ENCODE measurements at regions not wholly inside any gene's neighbourhood (a gene's known extent, or its start where the extent isn't known, plus 50 kb on each side); places are given as distances from the start of the nearest gene placed in this dataset.
"Not testable (repeated sequence)": the region's sequence is repeated elsewhere in the genome, so short reads cannot be mapped to it uniquely, and the experiment has no call there.

DNA sequence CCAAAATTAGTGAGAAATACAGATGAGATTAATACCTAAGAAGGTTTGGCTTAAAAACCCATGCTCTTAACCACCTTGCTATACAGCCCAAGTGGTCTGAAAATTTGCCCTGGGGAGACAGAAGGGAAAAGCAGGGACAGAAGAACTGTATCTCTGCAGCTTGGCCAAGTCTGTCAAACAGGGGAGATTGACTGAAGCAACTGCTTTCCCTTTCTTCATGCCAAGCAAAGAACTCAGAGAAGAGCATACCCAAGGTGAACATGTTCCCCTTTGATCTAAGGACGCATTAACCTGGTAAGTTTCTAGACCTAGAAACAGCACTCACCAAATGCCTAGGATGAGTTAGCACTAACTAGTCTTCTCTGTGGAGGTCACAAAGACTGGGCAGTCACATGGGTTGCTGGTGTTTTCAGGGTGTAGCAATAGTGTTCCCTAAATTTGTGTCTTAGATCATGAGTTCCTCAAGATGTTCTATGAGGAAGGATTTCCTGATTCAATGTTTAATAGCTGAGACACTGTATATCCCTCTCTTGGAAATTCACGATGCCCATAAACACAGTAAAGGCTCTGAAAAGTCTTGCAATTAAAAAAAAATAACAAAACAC lies 75.6 kb upstream of the GRAMD1B start:
- DNase-seq (ENCODE audit: low read depth) = no peak
- no peak overlapping the region for H3K4me3 ChIP-seq (ENCODE audit: low read depth, low read length)
- TF ChIP-seq, protein P1, sequence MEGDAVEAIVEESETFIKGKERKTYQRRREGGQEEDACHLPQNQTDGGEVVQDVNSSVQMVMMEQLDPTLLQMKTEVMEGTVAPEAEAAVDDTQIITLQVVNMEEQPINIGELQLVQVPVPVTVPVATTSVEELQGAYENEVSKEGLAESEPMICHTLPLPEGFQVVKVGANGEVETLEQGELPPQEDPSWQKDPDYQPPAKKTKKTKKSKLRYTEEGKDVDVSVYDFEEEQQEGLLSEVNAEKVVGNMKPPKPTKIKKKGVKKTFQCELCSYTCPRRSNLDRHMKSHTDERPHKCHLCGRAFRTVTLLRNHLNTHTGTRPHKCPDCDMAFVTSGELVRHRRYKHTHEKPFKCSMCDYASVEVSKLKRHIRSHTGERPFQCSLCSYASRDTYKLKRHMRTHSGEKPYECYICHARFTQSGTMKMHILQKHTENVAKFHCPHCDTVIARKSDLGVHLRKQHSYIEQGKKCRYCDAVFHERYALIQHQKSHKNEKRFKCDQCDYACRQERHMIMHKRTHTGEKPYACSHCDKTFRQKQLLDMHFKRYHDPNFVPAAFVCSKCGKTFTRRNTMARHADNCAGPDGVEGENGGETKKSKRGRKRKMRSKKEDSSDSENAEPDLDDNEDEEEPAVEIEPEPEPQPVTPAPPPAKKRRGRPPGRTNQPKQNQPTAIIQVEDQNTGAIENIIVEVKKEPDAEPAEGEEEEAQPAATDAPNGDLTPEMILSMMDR (IDR thresholded peaks at IDR 0.05; ENCODE audit: low read depth, low read length) = no peak
- no peak for TF ChIP-seq POLR2A (IDR thresholded peaks at IDR 0.05; ENCODE audit: extremely low read depth, insufficient read length)
- no peak for TF ChIP-seq MYC (IDR thresholded peaks at IDR 0.05; ENCODE audit: low read depth, low read length)
- TF ChIP-seq, protein P2, sequence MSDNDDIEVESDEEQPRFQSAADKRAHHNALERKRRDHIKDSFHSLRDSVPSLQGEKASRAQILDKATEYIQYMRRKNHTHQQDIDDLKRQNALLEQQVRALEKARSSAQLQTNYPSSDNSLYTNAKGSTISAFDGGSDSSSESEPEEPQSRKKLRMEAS (IDR thresholded peaks at IDR 0.05; ENCODE audit: low read depth, low read length) = no peak

DNA sequence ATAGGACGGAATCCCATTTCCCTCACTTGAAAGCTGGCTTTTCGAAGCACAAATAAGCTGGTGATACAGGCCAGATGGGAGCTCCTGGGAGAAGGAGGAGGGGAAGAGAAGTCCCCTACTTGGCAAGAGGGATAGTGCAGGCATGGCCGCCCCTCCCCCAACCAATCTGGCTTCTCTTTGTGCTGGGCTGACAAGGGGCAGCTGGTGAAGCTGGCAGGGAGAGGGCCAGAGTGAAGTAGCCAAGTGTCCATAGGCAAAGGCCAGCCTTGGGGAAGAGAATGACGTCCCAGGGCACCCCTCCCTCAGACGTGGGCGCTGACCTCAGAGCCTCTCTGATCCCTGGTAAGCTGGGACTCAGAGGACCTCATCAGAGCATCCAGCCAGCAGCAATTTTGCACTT lies 78.7 kb upstream of the GRAMD1B start:
- no peak for TF ChIP-seq POLR2A (IDR thresholded peaks at IDR 0.05; ENCODE audit: extremely low read depth, insufficient read length)
- TF ChIP-seq MYC (IDR thresholded peaks at IDR 0.05; ENCODE audit: low read depth, low read length) = no peak
- TF ChIP-seq, protein P1 (IDR thresholded peaks at IDR 0.05; ENCODE audit: low read depth, low read length) = no peak
- TF ChIP-seq, protein P2 (IDR thresholded peaks at IDR 0.05; ENCODE audit: low read depth, low read length) = no peak
- no peak for DNase-seq (ENCODE audit: low read depth)
- no peak overlapping the region for H3K4me3 ChIP-seq (ENCODE audit: low read depth, low read length)

DNA sequence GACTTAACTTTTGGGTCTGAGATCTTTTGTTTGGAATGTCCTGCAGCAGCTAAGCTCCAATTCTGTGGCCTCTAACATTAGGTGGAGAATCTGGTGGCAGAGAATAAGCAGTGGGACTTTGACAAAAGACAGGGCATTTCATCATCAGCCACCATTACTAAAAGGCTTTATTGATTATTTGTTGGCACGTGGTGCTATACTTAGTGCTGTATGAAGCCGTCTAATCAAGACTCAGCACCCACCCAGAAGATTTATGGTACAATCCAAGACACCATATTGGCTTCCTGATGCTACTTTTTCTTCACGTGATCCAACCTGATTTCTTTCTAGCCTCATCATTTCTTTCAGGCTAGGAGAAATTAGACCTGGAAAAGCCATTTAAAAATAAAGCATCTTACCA lies 80.7 kb upstream of the GRAMD1B start:
- no peak overlapping the region for H3K4me3 ChIP-seq (ENCODE audit: low read depth, low read length)
- TF ChIP-seq, protein P1 (IDR thresholded peaks at IDR 0.05; ENCODE audit: low read depth, low read length) = no peak
- TF ChIP-seq MYC (IDR thresholded peaks at IDR 0.05; ENCODE audit: low read depth, low read length) = no peak
- no peak for DNase-seq (ENCODE audit: low read depth)

DNA sequence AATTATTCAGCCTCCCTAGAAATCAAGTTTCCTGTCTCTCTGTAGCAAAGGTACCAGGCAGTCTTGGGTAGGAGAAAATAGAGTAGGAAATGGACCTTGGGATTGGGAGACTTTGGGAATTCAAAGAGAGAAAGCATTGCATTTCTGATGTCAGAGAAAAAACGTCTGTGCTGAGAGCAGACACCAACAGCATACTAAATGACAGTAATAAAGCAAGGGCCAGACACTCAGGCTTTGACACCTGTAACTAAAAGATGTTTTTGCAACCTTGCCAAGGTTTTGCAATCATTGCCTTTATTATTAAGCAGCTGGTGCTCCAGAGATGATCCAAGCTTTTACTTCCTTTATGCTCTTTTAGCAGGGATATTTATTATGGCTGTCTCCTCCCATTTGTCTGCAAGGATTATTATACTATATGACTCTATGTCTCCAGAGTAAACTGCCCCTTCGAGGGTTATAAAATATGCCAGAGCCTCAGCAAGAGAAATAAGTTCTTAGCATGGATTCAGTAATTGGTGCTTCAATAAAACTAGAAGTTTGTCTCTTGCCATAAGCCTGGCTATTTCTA lies 85.2 kb upstream of the GRAMD1B start:
- no peak overlapping the region for H3K4me3 ChIP-seq (ENCODE audit: low read depth, low read length)
- DNase-seq (ENCODE audit: low read depth) = no peak
- TF ChIP-seq, protein P1 (IDR thresholded peaks at IDR 0.05; ENCODE audit: low read depth, low read length) = no peak
- TF ChIP-seq POLR2A (IDR thresholded peaks at IDR 0.05; ENCODE audit: extremely low read depth, insufficient read length) = no peak
- no peak for TF ChIP-seq MYC (IDR thresholded peaks at IDR 0.05; ENCODE audit: low read depth, low read length)
- TF ChIP-seq, protein P2 (IDR thresholded peaks at IDR 0.05; ENCODE audit: low read depth, low read length) = no peak

DNA sequence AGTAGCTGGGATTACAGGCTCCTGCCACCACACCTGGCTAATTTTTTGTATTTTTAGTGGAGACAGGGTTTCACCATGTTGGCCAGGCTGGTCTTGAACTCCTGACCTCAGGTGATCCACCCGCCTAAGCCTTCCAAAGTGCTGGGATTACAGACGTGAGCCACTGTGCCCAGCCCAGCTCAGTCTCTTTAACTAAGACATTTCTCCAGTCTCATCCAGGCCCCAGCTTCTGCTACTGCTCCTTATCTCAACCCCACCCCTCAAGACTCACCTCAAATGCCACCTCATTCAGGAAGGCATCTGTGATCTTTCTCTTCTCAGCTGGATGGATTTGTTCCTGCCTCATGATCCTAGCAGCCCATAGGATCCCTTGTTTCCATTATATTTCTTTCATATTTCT lies 85.9 kb upstream of the GRAMD1B start:
- not testable (repeated sequence) for DNase-seq (ENCODE audit: low read depth)

DNA sequence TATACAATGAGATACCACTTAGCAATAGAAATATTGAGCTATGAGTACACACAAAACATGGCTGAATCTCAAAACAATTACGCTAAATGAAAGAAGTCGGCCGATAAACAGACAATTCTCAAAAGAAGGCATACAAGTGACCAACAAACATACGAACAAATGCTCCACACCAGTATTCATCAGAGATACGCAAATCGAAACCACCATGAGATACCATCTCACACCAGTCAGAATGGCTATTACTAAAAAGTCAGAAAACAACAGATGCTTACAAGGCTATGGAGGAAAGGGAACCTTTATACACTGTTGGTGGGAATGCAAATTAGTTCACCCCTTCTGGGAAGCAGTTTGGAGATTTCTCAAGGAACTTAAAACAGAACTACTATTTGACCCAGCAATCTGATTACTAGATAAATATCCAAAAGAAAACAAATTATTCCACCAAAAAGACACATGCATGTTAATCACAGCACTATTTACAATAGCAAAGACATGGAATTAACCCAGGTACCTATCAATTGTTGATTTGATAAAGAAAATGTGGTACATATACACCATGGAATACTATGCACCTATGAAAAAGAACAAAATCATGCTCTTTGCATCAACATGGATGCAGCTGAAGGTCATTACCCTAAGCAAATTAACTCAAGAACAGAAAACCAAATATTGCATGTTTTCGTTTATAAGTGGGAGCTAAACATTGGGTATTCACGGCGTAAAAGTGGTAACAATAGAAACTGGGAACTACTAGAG lies 90.9 kb upstream of the GRAMD1B start:
- TF ChIP-seq POLR2A (IDR thresholded peaks at IDR 0.05; ENCODE audit: extremely low read depth, insufficient read length) = no peak
- H3K4me3 ChIP-seq (ENCODE audit: low read depth, low read length) = no peak overlapping the region
- no peak for DNase-seq (ENCODE audit: low read depth)

More for the DNA sequence above, 85.9 kb upstream of the GRAMD1B start:
- not testable (repeated sequence) for H3K4me3 ChIP-seq (ENCODE audit: low read depth, low read length)

Data from NB4 (cell line).